Heart right ventricle (tissue), 16 donors: ENCODE measurements at regions not wholly inside any gene's neighbourhood (a gene's known extent, or its start where the extent isn't known, plus 50 kb on each side); places are given as distances from the start of the nearest gene placed in this dataset.

ENCODE experiments used
- ATAC-seq, 8 donors: fragments of 200-7000 bp; cut with Tn5 transposase; one replicate each; pipeline ENCODE4 v1.9.1; 2020; ENCODE audit warnings: mild to moderate bottlenecking in 8 of 8, moderate library complexity in 8 of 8, moderate number of reproducible peaks in 1 of 8
- DNase-seq, 2 donors: peaks; one replicate each; pipeline ENCODE4 v3.0.0-alpha.2; 2020
- H3K27ac ChIP-seq, 10 donors: fragments of 200-600 bp; sonication (generic) in 2 of 10; one replicate each; pipeline versions ENCODE4 v1.5.0 to v1.8.0; 2020 to 2022; ENCODE audit warnings: mild to moderate bottlenecking in 3 of 10
- H3K27me3 ChIP-seq, 7 donors: fragments of 200-600 bp; one replicate each; pipeline ENCODE4 v1.8.0; 2021 to 2022; ENCODE audit warnings: mild to moderate bottlenecking in 2 of 7
- H3K36me3 ChIP-seq, 9 donors: fragments of 200-600 bp; sonication (generic) in 1 of 9; one replicate each; pipeline versions ENCODE4 v1.5.0 to v1.8.0; 2020 to 2022; ENCODE audit warnings: mild to moderate bottlenecking in 2 of 9
- H3K4me1 ChIP-seq, 9 donors: fragments of 200-600 bp; sonication (generic) in 1 of 9; one replicate each; pipeline versions ENCODE4 v1.5.0 to v1.8.0; 2020 to 2022; ENCODE audit warnings: mild to moderate bottlenecking in 4 of 9
- H3K4me3 ChIP-seq, 10 donors: fragments of 200-600 bp; sonication (generic) in 2 of 10; one replicate each; pipeline versions ENCODE4 v1.5.0 to v1.8.0; 2020 to 2022; ENCODE audit warnings: mild to moderate bottlenecking in 7 of 10, moderate library complexity in 2 of 10
- H3K9me3 ChIP-seq, 11 donors: fragments of 200-600 bp in 10 of 11; sonication (generic) in 2 of 11; one replicate each; pipeline versions ENCODE4 v1.5.0 to v1.8.0; 2013 to 2022; ENCODE audit warnings: mild to moderate bottlenecking in 2 of 11, control low read depth in 1 of 11, moderate library complexity in 1 of 11
- CTCF ChIP-seq, 9 donors: fragments of 200-600 bp; sonication (generic) in 2 of 9; IDR thresholded peaks; one replicate each; pipeline versions ENCODE4 v1.5.0 to v1.8.0; 2021 to 2022; ENCODE audit warnings: antibody characterized with exemption in 9 of 9, mild to moderate bottlenecking in 5 of 9, moderate library complexity in 1 of 9
- WGBS, 2 donors: extraction: QIAGEN DNeasy Blood & Tissue Kit; methylation state at CpG; one replicate each; pipeline ENCODE4 v1.1.7; 2013; ENCODE audit warnings: inconsistent platforms in 1 of 2; 5-methylcytosine and 5-hydroxymethylcytosine counted together
- intact Hi-C, 10 donors: fragments of 100-400 bp; cut with DNase I; formaldehyde crosslinking; loops; one replicate each; pipeline versions ENCODE4 v1.11.1 to v1.14.2; 2022
- donor health status: Arrhythmogenic right ventricular cardiomyopathy.
- donor health status: ischemic (EF 13 %, LVEDD 7.1; RV severe dilation, severe dysfunction).
- donor health status: healthy with polysubstance abuse.
- donor health status: DM: no; HTN: yes; CAD: no.
- donor health status: DM: no; HTN: no; CAD: no.
- donor health status: ischemic (EF 25% LVEDD 6.9; RV normal size, moderate dysfunction).
- donor health status: ischemic (EF 25% LVEDD 5.7; RV mildly dilated, moderate dysfunction).
- donor health status: healthy.
- donor health status: DM: yes; HTN: yes; CAD: no.
- donor health status: Ischemic cardiomyopathy.
- donor health status: ischemic (EF 35%, LVEDD 5.7; RV mildly dilated, moderate dysfunction).
- donor health status: nonischemic (EF 11% LVEDD 7.7; RV severe dilation, severe dysfunction).
- donor health status: DM: yes; HTN: yes; CAD: no.
- donor health status: PGD.
- donor health status: ischemic (EF 29% LVEDD 5.4; RV normal size, mild dysfunction).
- donor health status: nonischemic (EF 23%, LVEDD 6.1; RV moderate dilation, normal function).

- Histone ChIP-seq H3K4me1 (no peaks in the 10 kb centered on the region), H3K27me3 (peaks cover 0 to 4% (median 0%) of the 10 kb centered on the region in 7 donors), H3K36me3 (no peaks in the 10 kb centered on the region), H3K27ac (no peak overlapping the region), H3K9me3 (peaks cover 0 to 4% (median 0%) of the 10 kb centered on the region in 11 donors), H3K4me3 (no peak overlapping the region)
- intact Hi-C loops: loop anchor here in 1 of 10 donors (1.0 kb wide), 1 partner anchor 10 kb away; no protein-coding TSS in a partner anchor
- 48 to 50% methylated on average over 9 of the region's 9 CpGs for WGBS, 2 donors
- TF ChIP-seq CTCF (IDR thresholded peaks at IDR 0.05): no peak
- no peak for ATAC-seq
- DNase-seq: no peak
These were observed 201.8 kb upstream of the RMST start for GRCh38 chr12:97260786-97261185.

- peaks cover 0 to 13% (median 0%) of the 10 kb centered on the region in 11 donors for H3K9me3 ChIP-seq
These were observed 195.4 kb upstream of the RMST start for GRCh38 chr12:97267166-97267565.

GRCh38 chr12:97267594-97268202, 194.9 kb upstream of the RMST start:
- Histone ChIP-seq H3K27ac (no peak overlapping the region), H3K27me3 (no peaks in the 10 kb centered on the region), H3K9me3 (peaks cover 0 to 16% (median 3%) of the 10 kb centered on the region in 11 donors), H3K4me1 (no peaks in the 10 kb centered on the region), H3K36me3 (no peaks in the 10 kb centered on the region), H3K4me3 (no peak overlapping the region)
- TF ChIP-seq CTCF (IDR thresholded peaks at IDR 0.05): no peak
- ATAC-seq (no peak), DNase-seq (no peak)
- intact Hi-C loops: no loop called here
- WGBS, 2 donors: 58 to 61% methylated on average over 3 of the region's 3 CpGs

More at GRCh38 chr12:97267166-97267565, 195.4 kb upstream of the RMST start:
- no peak overlapping the region for H3K27ac ChIP-seq
- DNase-seq: no peak
- no peak for ATAC-seq
- H3K4me1 ChIP-seq: no peaks in the 10 kb centered on the region
- H3K27me3 ChIP-seq: no peaks in the 10 kb centered on the region
- no peak for TF ChIP-seq CTCF (IDR thresholded peaks at IDR 0.05)
- H3K4me3 ChIP-seq: no peak overlapping the region
- intact Hi-C loops: no loop called here
- no peaks in the 10 kb centered on the region for H3K36me3 ChIP-seq

- Histone ChIP-seq H3K9me3 (peaks cover 0 to 16% (median 0%) of the 10 kb centered on the region in 11 donors), H3K27ac (no peak overlapping the region), H3K4me1 (no peaks in the 10 kb centered on the region), H3K36me3 (no peaks in the 10 kb centered on the region), H3K27me3 (peaks cover 0 to 22% (median 7%) of the 10 kb centered on the region in 7 donors), H3K4me3 (no peak overlapping the region)
- DNase-seq (no peak), ATAC-seq (no peak)
- intact Hi-C loops: no loop called here
- TF ChIP-seq CTCF (IDR thresholded peaks at IDR 0.05): no peak
These were observed 190.1 kb upstream of the RMST start for GRCh38 chr12:97272471-97272870.
